GM23248 (cell line): ENCODE measurements at regions not wholly inside any gene's neighbourhood (a gene's known extent, or its start where the extent isn't known, plus 50 kb on each side); places are given as distances from the start of the nearest gene placed in this dataset.

ENCODE experiments used
- EZH2 ChIP-seq: fragments of 200-600 bp; sonication (generic); IDR thresholded peaks from 2 replicates; pipeline ENCODE4 v1.6.1; 2018; ENCODE audit warnings: antibody characterized with exemption, mild to moderate bottlenecking; ENCODE audit not compliant: insufficient read depth, poor library complexity, severe bottlenecking
- EZH2phosphoT487 ChIP-seq: fragments of 200-600 bp; sonication (generic); IDR thresholded peaks from 2 replicates; pipeline ENCODE4 v1.6.1; 2018; ENCODE audit warnings: antibody characterized with exemption, moderate library complexity, mild to moderate bottlenecking, low read depth; ENCODE audit not compliant: insufficient read depth

DNA sequence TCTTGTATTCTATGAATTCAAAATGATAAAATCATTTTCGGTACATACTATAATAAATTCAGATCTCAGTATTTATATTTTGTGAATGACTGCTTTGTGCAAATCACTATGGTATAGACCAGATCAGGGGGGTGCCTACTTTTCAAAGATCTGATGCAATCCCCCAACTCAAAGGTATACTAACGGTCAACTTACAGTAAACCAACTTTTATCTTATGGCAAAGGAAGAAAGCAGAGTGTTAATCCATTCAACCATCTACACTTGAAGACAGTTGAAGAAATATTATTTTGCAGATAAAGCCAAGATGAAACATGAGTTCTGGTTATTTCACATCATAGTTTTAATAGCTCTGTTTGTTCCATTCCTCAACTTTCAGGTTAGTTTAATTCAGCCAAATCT, 197.1 kb downstream of the MEX3B start:
- TF ChIP-seq EZH2phosphoT487 (no peak), EZH2 (no peak)
